ENCODE measurements at regions not wholly inside any gene's neighbourhood (a gene's known extent, or its start where the extent isn't known, plus 50 kb on each side); places are given as distances from the start of the nearest gene placed in this dataset.

- TF ChIP-seq MAX (IDR thresholded peaks at IDR 0.05) (no peak), EZH2 (IDR thresholded peaks at IDR 0.05) (no peak), CTCF (IDR thresholded peaks at IDR 0.05 in 2 of 3, conservative IDR thresholded peaks at IDR 0.05 in 1 of 3; ENCODE audit: borderline replicate concordance in 1 of 3, insufficient read depth in 1 of 3, low read depth in 2 of 3, low read length in 2 of 3) (no peak)
Observed at GRCh38 chr6:94751641-94752329, 825.5 kb upstream of the MANEA start.

Data from HCT116 (cell line).